ENCODE measurements at regions not wholly inside any gene's neighbourhood (a gene's known extent, or its start where the extent isn't known, plus 50 kb on each side); places are given as distances from the start of the nearest gene placed in this dataset.

DNA sequence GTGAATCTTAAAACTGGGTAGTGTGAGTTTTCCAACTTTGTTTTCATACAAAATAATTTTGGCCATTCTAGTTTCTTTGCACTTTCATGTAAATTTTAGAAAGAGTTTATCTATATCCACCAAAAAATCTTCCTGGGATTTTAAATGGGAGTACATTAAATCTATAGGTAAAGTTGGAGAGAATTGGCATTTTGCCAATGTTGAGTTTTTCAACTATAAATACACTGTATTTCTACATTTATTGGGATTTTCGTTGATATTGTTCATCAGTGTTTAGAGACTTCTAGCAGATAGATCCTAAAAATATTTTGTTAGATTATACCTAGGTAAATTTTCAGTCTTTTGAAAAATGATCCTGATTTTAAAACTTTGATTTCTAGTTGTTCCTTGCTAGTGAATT is 83.1 kb upstream of the CCDC54 start:
- H3K27ac ChIP-seq: no peak overlapping the region
- no peak overlapping the region for H3K4me3 ChIP-seq

DNA sequence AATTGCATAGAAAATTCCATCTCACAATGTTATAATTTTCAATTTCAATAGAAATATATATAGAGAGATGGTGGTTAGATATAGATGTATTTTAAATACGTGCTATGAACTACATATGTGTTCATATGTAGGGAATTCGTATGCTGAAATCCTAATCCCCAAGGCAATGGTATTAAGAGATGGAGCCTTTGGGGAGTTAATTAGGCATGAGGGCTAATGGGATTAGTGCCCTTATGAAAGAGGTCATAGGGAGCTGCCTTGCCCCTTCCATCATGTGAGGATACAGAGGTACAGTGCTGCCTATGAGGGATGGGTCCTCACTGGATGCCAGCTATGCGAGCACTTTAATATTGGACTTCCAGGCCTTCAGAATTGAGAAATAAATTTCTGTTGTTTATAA is 79.6 kb upstream of the CCDC54 start:
- H3K27ac ChIP-seq: no peak overlapping the region

DNA sequence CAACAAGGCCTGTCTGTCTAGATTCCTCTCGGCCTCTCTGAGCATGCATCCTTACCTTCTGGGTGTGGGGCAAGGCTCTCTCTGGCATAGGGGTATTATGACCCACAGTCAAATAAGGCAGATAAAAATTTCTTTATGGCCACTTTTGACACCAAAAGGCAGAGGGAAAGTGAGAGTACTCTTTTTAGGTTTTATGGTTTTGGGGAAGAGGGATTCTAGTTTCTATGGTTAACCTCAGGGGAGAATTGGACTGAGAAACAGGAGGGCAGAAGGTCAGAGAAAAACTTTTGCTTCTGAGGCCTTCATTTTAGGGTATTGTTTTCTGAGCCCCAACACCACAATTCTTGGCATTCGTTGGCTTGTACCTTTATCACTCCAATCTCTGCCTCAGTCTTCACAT is 70.0 kb upstream of the CCDC54 start:
- Histone ChIP-seq H3K27ac (no peak overlapping the region), H3K4me3 (no peak overlapping the region)

More for the DNA sequence above, 79.6 kb upstream of the CCDC54 start:
- no peak overlapping the region for H3K4me3 ChIP-seq

GRCh38 chr3:107308716-107309115 is 68.5 kb upstream of the CCDC54 start:
- no peak overlapping the region for H3K4me3 ChIP-seq

GRCh38 chr3:107309312-107309711 is 67.9 kb upstream of the CCDC54 start:
- Histone ChIP-seq H3K27ac (no peak overlapping the region), H3K4me3 (no peak overlapping the region)

More at GRCh38 chr3:107308716-107309115, 68.5 kb upstream of the CCDC54 start:
- no peak overlapping the region for H3K27ac ChIP-seq

DNA sequence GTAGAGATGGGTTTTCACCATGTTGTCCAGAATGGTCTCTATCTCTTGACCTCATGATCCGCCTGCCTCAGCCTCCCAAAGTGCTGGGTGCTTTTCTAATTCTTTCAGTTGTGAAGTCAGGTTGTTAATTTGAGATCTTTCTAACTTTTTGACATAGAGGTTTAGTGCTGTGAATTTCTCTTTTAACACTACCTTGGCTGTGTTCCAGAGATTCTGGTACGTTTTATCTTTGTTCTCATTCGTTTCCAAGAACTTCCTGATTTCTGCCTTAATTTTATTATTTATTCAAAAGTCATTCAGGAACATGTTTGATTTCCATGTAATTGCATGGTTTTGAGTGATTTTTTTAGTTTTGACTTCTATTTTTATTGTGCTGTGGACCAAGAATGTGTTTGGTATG is 63.5 kb upstream of the CCDC54 start:
- Histone ChIP-seq H3K27ac (no peak overlapping the region), H3K4me3 (no peak overlapping the region)

DNA sequence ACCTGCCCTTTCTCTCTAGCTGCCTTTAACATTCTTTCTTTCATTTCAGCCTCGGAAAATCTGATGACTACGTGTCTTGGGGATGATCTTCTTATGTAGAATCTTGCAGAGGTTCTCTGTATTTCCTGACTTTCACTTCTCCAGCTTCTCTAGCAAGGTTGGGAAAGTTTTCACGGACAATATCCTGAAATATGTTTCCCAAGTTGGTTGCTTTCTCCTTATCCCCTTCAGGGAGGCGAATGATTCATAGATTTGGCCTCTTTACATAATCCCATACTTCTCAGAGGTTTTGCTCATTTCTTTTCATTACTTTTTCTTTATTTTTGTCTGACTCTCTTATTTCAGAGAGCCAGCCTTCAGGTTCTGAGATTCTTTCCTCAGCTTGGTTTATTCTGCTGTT is 62.1 kb upstream of the CCDC54 start:
- Histone ChIP-seq H3K27ac (no peak overlapping the region), H3K4me3 (no peak overlapping the region)

DNA sequence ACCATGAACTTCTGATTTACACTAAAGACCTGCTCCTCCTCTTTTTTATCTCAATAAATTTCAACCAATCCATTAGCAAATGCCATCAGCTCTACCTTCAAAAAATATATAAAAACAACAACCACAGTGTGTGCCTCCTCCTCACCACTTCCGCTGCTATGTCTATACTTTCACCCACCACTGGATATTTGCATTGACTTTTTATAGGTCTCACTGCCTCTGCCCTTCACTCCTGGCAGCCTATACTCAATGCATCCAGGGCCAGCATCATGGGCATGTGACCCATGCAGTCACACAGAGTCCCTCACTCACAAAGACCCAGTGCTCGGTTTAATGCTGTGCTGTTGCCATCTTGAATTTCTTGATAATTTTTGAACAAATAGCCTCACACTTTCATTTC is 53.5 kb upstream of the CCDC54 start:
- no peak overlapping the region for H3K4me3 ChIP-seq
- no peak overlapping the region for H3K27ac ChIP-seq

- Histone ChIP-seq H3K4me3 (no peak overlapping the region), H3K27ac (no peak overlapping the region)
These were observed 51.8 kb upstream of the CCDC54 start for GRCh38 chr3:107325446-107325845.
